K562 (cell line): ENCODE measurements at regions not wholly inside any gene's neighbourhood (a gene's known extent, or its start where the extent isn't known, plus 50 kb on each side); places are given as distances from the start of the nearest gene placed in this dataset.

Experiments used
- ATAC-seq: fragments of 200-7000 bp; cut with Tn5 transposase; 3 replicates; pipeline ENCODE4 v1.9.1; 2020; ENCODE audit warnings: moderate library complexity
- BruUV-seq: library from RNA; stranded (reverse); fragments of 400-500 nt; replicated peaks from 2 replicates; lab custom pipeline; 2021; lab: Mats Ljungman, UMichigan
- CTCF ChIA-PET: fragments of 300-600 bp; formaldehyde crosslinking; extraction: SDS; loops from one replicate; lab custom pipeline; 2021; ENCODE audit warnings: low intra/inter-chr PET ratio; lab: Yijun Ruan, JAX
- POLR2A ChIA-PET: fragments of 300-600, 350-650 bp; sonication (Branson Sonifier 250); formaldehyde crosslinking; extraction: SDS; loops from one replicate; lab custom pipeline; 2021; ENCODE audit warnings: antibody characterized with exemption, inconsistent platforms; lab: Yijun Ruan, JAX
- DNase-seq, 4 experiments: peaks; one replicate each; pipeline versions ENCODE4 v3.0.0 to v3.0.0-alpha.2; 2011 to 2018; ENCODE audit warnings: low spot score in 3 of 4, mixed read lengths in 3 of 4; ENCODE audit errors: extremely low read depth in 1 of 4
- FAIRE-seq: peaks from 2 replicates; lab custom pipeline; 2011; peaks lifted over from hg19 to GRCh38; lab: Jason Lieb, UNC
- H2AFZ ChIP-seq: 2 replicates; pipeline ENCODE4 v1.6.0; 2011; ENCODE audit warnings: low read depth, low read length, control low read depth, inconsistent platforms
- H3K27ac ChIP-seq: fragments of 200-600 bp; 3 replicates; pipeline ENCODE4 v1.8.0; 2011; ENCODE audit warnings: low read depth, mild to moderate bottlenecking, control low read depth, inconsistent platforms, low read length, moderate library complexity, mixed read lengths; ENCODE audit errors: extremely low read depth
- H3K27me3 ChIP-seq, 2 experiments: fragments of 300-600 bp in 1 of 2; 2 replicates in 1 of 2; 3 replicates in 1 of 2; pipeline versions ENCODE4 v1.6.0 to v1.8.0; 2011; ENCODE audit warnings: inconsistent platforms in 2 of 2, low read length in 2 of 2, mild to moderate bottlenecking in 1 of 2, mixed read lengths in 1 of 2, moderate library complexity in 1 of 2; ENCODE audit not compliant: control insufficient read depth in 2 of 2, insufficient read depth in 2 of 2
- H3K36me3 ChIP-seq: fragments of 300-600 bp; 3 replicates; pipeline ENCODE4 v1.8.0; 2011; ENCODE audit warnings: mild to moderate bottlenecking, low read length, inconsistent platforms; ENCODE audit not compliant: control insufficient read depth, insufficient read depth
- H3K4me1 ChIP-seq, 2 experiments: fragments of 200-600 bp in 1 of 2; replicated peaks in 1 of 2; 2 replicates in 1 of 2; 3 replicates in 1 of 2; pipeline versions ENCODE4 v1.5.1 to v1.8.0; 2011; ENCODE audit warnings: inconsistent platforms in 2 of 2, low read length in 2 of 2, mild to moderate bottlenecking in 1 of 2, mixed read lengths in 1 of 2, moderate library complexity in 1 of 2; ENCODE audit not compliant: control insufficient read depth in 2 of 2, insufficient read depth in 2 of 2
- H3K4me2 ChIP-seq: 2 replicates; pipeline ENCODE4 v1.6.1; 2011; ENCODE audit warnings: low read length, control low read depth, inconsistent platforms, mixed read lengths; ENCODE audit not compliant: insufficient read depth
- H3K4me3 ChIP-seq: fragments of 200-600 bp; sonication (generic), shearing (Covaris generic); 2 replicates; pipeline ENCODE4 v1.5.1; 2016; ENCODE audit warnings: control low read depth, inconsistent platforms
- H3K79me2 ChIP-seq: fragments of 200-600 bp; 3 replicates; pipeline ENCODE4 v1.8.0; 2011; ENCODE audit warnings: low read length, inconsistent platforms; ENCODE audit not compliant: control insufficient read depth, insufficient read depth
- H3K9ac ChIP-seq, 2 experiments: 2 replicates each; pipeline versions ENCODE4 v1.6.0 to v1.6.1; 2011; ENCODE audit warnings: low read depth in 2 of 2, low read length in 2 of 2, control low read depth in 1 of 2, inconsistent platforms in 1 of 2, mild to moderate bottlenecking in 1 of 2, mixed read lengths in 1 of 2; ENCODE audit not compliant: insufficient read depth in 1 of 2
- H3K9me1 ChIP-seq: one replicate; pipeline ENCODE4 v1.6.0; 2011; ENCODE audit warnings: inconsistent platforms, mild to moderate bottlenecking, low read length, moderate library complexity; ENCODE audit not compliant: control insufficient read depth, insufficient read depth
- H3K9me3 ChIP-seq: replicated peaks from 2 replicates; pipeline ENCODE4 v1.5.1; 2011; ENCODE audit warnings: low read depth, low read length, inconsistent platforms; ENCODE audit not compliant: control insufficient read depth, insufficient read depth
- H4K20me1 ChIP-seq: replicated peaks from 2 replicates; pipeline ENCODE4 v1.6.1; 2011; ENCODE audit warnings: low read length, inconsistent platforms, mixed read lengths; ENCODE audit not compliant: control insufficient read depth, insufficient read depth
- ARID1B ChIP-seq: fragments of 450-650 bp; IDR thresholded peaks from 2 replicates; pipeline ENCODE4 v1.6.1; 2016; ENCODE audit warnings: antibody characterized with exemption, mild to moderate bottlenecking, inconsistent platforms
- CREB1 ChIP-seq, 2 experiments: sonication (generic) in 1 of 2; formaldehyde crosslinking in 1 of 2; IDR thresholded peaks; 2 replicates each; pipeline versions ENCODE4 v1.6.1 to v1.8.0; 2012 to 2022; ENCODE audit warnings: inconsistent platforms in 1 of 2, mild to moderate bottlenecking in 1 of 2, missing genetic modification reagents in 1 of 2, moderate library complexity in 1 of 2
- ESRRB ChIP-seq: fragments of 250-450 bp; sonication (Bioruptor Pico); IDR thresholded peaks from 2 replicates; pipeline ENCODE4 v1.5.0; 2020; ENCODE audit warnings: mild to moderate bottlenecking, moderate library complexity, borderline replicate concordance
- ETV5 ChIP-seq: sonication (generic); formaldehyde crosslinking; IDR thresholded peaks from 2 replicates; pipeline ENCODE4 v1.4.0; 2020; ENCODE audit warnings: low read depth, mild to moderate bottlenecking, missing genetic modification reagents
- ILK ChIP-seq: fragments of 450-650 bp; IDR thresholded peaks from 2 replicates; pipeline ENCODE4 v1.6.1; 2016; ENCODE audit warnings: missing genetic modification characterization, low read depth, mild to moderate bottlenecking, missing compliant biosample characterization, moderate library complexity, borderline replicate concordance
- KLF16 ChIP-seq: IDR thresholded peaks from 2 replicates; pipeline ENCODE4 v1.6.1; 2016; ENCODE audit warnings: antibody characterized with exemption
- NCOA1 ChIP-seq: fragments of 450-650 bp; IDR thresholded peaks from 2 replicates; pipeline ENCODE4 v1.6.1; 2016; ENCODE audit warnings: low read depth
- PCBP2 ChIP-seq: fragments of 200-400 bp; formaldehyde crosslinking; IDR thresholded peaks from 2 replicates; pipeline ENCODE4 v1.6.1; 2018; ENCODE audit warnings: low read length, low read depth, mild to moderate bottlenecking, moderate library complexity; ENCODE audit not compliant: poor library complexity, severe bottlenecking
- PHF20 ChIP-seq: fragments of 450-650 bp; IDR thresholded peaks from 2 replicates; pipeline ENCODE4 v1.6.1; 2018; ENCODE audit not compliant: partially characterized antibody
- TBP ChIP-seq: optimal IDR thresholded peaks from 2 replicates; pipeline ENCODE3; 2011; ENCODE audit warnings: low read depth, low read length, improper control_type of control experiment
- ZNF121 ChIP-seq: sonication (generic); formaldehyde crosslinking; conservative IDR thresholded peaks from 2 replicates; pipeline ENCODE4 v1.8.0; 2022; ENCODE audit warnings: missing genetic modification reagents
- ZNF133 ChIP-seq: fragments of 250-450 bp; sonication (Bioruptor Pico); IDR thresholded peaks from 2 replicates; pipeline ENCODE4 v1.4.0; 2020; ENCODE audit warnings: mild to moderate bottlenecking
- ZNF3 ChIP-seq: fragments of 250-450 bp; sonication (Bioruptor Pico); IDR thresholded peaks from 2 replicates; pipeline ENCODE4 v1.5.0; 2021; ENCODE audit warnings: mild to moderate bottlenecking, moderate library complexity
- ZNF384 ChIP-seq: IDR thresholded peaks from 2 replicates; pipeline ENCODE4 v1.6.1; 2012; ENCODE audit warnings: low read depth, low read length, improper control_type of control experiment
- WGBS: fragments of 100-300 bp; shearing (Covaris generic); methylation state at CpG from one replicate; pipeline ENCODE4 v1.1.6; 2016; ENCODE audit warnings: low coverage, mixed read lengths; ENCODE audit not compliant: insufficient coverage; ENCODE audit errors: missing lambda C conversion rate; 5-methylcytosine and 5-hydroxymethylcytosine counted together
- in situ Hi-C: fragments of 300-500 bp; cut with MboI; formaldehyde crosslinking; loops from 4 replicates; pipeline ENCODE4 v1.15.0; 2018; ENCODE audit warnings: inconsistent platforms, mixed read lengths
- intact Hi-C: fragments of 100-400 bp; cut with micrococcal nuclease; formaldehyde crosslinking; loops from 2 replicates; pipeline ENCODE4 v1.14.2; 2022
- TF ChIP-seq, protein P1 (sequence below): fragments of 250-450 bp; sonication (Bioruptor Pico); IDR thresholded peaks from 2 replicates; pipeline ENCODE4 v1.5.0; 2021; ENCODE audit warnings: mild to moderate bottlenecking, moderate library complexity
- TF ChIP-seq, protein P2 (sequence below): fragments of 250-450 bp; sonication (Bioruptor Pico); IDR thresholded peaks from 2 replicates; pipeline ENCODE4 v1.8.0; 2022; ENCODE audit warnings: moderate library complexity, mild to moderate bottlenecking, inconsistent platforms
- TF ChIP-seq, protein P3 (sequence below): fragments of 450-650 bp; formaldehyde crosslinking; IDR thresholded peaks from 2 replicates; pipeline ENCODE4 v1.4.0; 2022; ENCODE audit warnings: mild to moderate bottlenecking, moderate library complexity

DNA sequence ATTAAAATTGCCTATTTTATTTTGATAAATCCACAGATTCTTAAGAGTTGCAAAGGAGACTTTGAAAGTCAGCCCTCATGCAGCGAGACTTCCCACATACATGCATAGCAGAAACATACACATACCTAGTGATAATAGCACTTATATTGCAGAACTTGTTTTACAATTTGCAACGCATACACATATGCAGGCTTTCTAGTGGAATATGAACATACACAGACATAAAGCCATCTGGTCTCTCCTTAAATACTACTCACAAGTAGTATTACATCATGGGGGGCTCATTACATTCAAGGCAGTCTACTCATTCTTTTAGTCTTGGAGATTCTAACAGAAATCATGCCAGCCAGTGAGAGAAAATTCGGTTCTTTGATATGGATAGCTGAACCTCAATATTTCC lies 295.1 kb upstream of the RND3 start:
- TF ChIP-seq ZNF3 (CRISPR knock-in tag) (no peak), ARID1B (no peak), ILK (no peak), CREB1 (IDR thresholded peaks at IDR 0.05) (no peak), CREB1 (CRISPR knock-in tag; IDR thresholded peaks at IDR 0.05) (no peak), PHF20 (no peak), KLF16 (no peak), ZNF384 (no peak), ZNF133 (no peak), ETV5 (CRISPR knock-in tag) (no peak), TBP (no peak), NCOA1 (no peak), ESRRB (no peak), PCBP2 (no peak), ZNF121 (CRISPR knock-in tag) (no peak)
- TF ChIP-seq, protein P1, sequence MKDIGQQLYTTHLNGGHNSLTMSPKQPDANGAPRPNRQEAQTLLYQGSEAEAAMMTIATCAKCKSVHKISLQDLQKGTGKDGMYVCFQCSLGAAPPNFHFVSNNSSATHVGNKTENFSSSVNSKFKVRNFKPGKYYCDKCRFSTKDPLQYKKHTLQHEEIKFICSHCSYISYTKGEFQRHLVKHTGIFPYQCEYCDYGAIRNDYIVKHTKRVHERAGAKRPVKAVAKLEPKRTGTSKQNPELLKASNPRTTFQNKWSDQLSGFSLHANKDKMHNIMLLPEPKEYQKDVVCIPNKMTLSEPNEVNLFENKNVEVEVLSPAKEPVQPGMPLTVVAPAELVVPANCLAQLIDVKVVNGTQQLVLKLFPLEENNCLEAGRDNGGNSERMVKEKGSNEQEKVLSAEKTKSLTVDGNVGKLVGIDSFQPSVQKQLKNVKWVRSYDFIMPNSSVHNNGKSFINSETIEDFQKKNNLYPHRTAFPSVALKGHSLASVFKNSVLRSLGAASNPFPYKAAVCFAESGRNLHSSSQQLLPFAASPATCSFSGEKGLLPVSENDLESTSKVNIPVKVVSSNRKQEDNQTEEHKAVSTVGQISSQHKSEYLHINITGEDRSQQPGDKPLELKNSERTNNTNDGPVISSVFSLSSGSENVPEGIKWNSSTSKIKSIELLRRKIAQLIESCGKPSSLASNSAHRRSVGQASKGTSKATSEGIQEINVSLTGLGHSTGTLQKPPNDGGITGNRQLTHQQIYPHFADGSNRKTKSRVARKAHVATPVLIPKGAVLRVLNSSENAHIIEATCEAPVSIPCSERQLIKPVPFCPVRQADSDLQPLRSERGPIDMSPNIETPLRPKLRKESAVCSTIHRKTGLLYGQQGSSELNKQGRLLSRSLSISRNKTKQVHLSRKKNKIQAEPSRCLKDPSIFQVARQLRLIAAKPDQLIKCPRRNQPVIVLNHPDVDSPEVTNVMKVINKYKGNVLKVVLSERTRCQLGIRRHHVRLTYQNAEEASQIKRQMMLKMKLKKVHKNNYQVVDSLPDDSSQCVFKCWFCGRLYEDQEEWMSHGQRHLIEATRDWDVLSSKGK: no peak
- TF ChIP-seq, protein P2, sequence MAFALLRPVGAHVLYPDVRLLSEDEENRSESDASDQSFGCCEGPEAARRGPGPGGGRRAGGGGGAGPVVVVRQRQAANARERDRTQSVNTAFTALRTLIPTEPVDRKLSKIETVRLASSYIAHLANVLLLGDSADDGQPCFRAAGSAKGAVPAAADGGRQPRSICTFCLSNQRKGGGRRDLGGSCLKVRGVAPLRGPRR (CRISPR knock-in tag): no peak
- TF ChIP-seq, protein P3, sequence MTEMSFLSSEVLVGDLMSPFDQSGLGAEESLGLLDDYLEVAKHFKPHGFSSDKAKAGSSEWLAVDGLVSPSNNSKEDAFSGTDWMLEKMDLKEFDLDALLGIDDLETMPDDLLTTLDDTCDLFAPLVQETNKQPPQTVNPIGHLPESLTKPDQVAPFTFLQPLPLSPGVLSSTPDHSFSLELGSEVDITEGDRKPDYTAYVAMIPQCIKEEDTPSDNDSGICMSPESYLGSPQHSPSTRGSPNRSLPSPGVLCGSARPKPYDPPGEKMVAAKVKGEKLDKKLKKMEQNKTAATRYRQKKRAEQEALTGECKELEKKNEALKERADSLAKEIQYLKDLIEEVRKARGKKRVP: no peak
- TF ChIP-seq, all 486 proteins: peak for 0
- H3K36me3 ChIP-seq: no peaks in the 10 kb centered on the region
- no peaks in the 10 kb centered on the region for H3K79me2 ChIP-seq
- H3K4me2 ChIP-seq: no peak overlapping the region
- in situ Hi-C loops: no loop called here
- no peak overlapping the region for H2AFZ ChIP-seq
- no peak overlapping the region for H3K9ac ChIP-seq
- 2% methylated on average over 3 of the region's 3 CpGs for WGBS
- no peaks in the 10 kb centered on the region for H3K27me3 ChIP-seq
- no peak overlapping the region for H3K27ac ChIP-seq
- no peaks in the 10 kb centered on the region for H3K9me3 ChIP-seq
- CTCF ChIA-PET: no interaction called here
- ATAC-seq (no peak), FAIRE-seq (no peak), DNase-seq (no peak)
- POLR2A ChIA-PET: no interaction called here
- H4K20me1 ChIP-seq: no peaks in the 10 kb centered on the region
- BruUV-seq: no TSS peak
- intact Hi-C loops: no loop called here
- no peaks in the 10 kb centered on the region for H3K9me1 ChIP-seq
- H3K4me3 ChIP-seq: no peak overlapping the region
- no peaks in the 10 kb centered on the region for H3K4me1 ChIP-seq
